ENCODE measurements at regions not wholly inside any gene's neighbourhood (a gene's known extent, or its start where the extent isn't known, plus 50 kb on each side); places are given as distances from the start of the nearest gene placed in this dataset.

- TF ChIP-seq YY1 (IDR thresholded peaks at IDR 0.05; ENCODE audit: insufficient read depth, insufficient read length) = no peak
- TF ChIP-seq SUZ12 (IDR thresholded peaks at IDR 0.05; ENCODE audit: extremely low read depth, insufficient read depth, insufficient read length) = no peak
Observed at GRCh38 chr10:37638569-37638968, 218.8 kb downstream of the ZNF248 start.

Data from NT2/D1 (cell line).